GM18502 (cell line): ENCODE measurements at regions not wholly inside any gene's neighbourhood (a gene's known extent, or its start where the extent isn't known, plus 50 kb on each side); places are given as distances from the start of the nearest gene placed in this dataset.

Experiments used
- ATAC-seq: cut with Tn5 transposase; IDR thresholded peaks from one replicate; pipeline ENCODE4 v1.9.1; 2021; ENCODE audit warnings: mild to moderate bottlenecking; ENCODE audit not compliant: unreplicated experiment, poor library complexity

- ATAC-seq = peak; percentile 42
Observed at GRCh38 chr2:126748188-126748760, 92.3 kb downstream of the GYPC start.

GRCh38 chr2:126748929-126749518 is 93.1 kb downstream of the GYPC start:
- ATAC-seq = peak; percentile 68

- ATAC-seq = peak; percentile 45
Observed at GRCh38 chr2:126749537-126749936, 93.6 kb downstream of the GYPC start.

GRCh38 chr2:126750506-126750905 is 94.5 kb downstream of the GYPC start:
- ATAC-seq = no peak

- no peak for ATAC-seq
Observed at GRCh38 chr2:126751477-126751876, 95.5 kb downstream of the GYPC start.

GRCh38 chr2:126752876-126753275 is 96.9 kb downstream of the GYPC start:
- no peak for ATAC-seq

GRCh38 chr2:126753501-126754212 is 97.7 kb downstream of the GYPC start:
- no peak for ATAC-seq

GRCh38 chr2:126754240-126755004 is 98.5 kb downstream of the GYPC start:
- no peak for ATAC-seq

- no peak for ATAC-seq
Observed at GRCh38 chr2:126756125-126756524, 100.2 kb downstream of the GYPC start.

GRCh38 chr2:126761256-126761980 is 105.5 kb downstream of the GYPC start:
- ATAC-seq = no peak

GRCh38 chr2:126761981-126762878 is 106.3 kb downstream of the GYPC start:
- ATAC-seq = peak; percentile 79

GRCh38 chr2:126764686-126765265 is 108.8 kb downstream of the GYPC start:
- ATAC-seq = no peak

- no peak for ATAC-seq
Observed at GRCh38 chr2:126765395-126765794, 109.4 kb downstream of the GYPC start.

- ATAC-seq = no peak
Observed at GRCh38 chr2:126766295-126766968, 110.5 kb downstream of the GYPC start.

GRCh38 chr2:126766969-126767296 is 111.0 kb downstream of the GYPC start:
- ATAC-seq = no peak

GRCh38 chr2:126769118-126769517 is 113.2 kb downstream of the GYPC start:
- ATAC-seq = no peak

- no peak for ATAC-seq
Observed at GRCh38 chr2:126770466-126770865, 114.5 kb downstream of the GYPC start.

- no peak for ATAC-seq
Observed at GRCh38 chr2:126771094-126771493, 115.1 kb downstream of the GYPC start.
